Esophagus muscularis mucosa (tissue), 3 donors: ENCODE measurements at regions not wholly inside any gene's neighbourhood (a gene's known extent, or its start where the extent isn't known, plus 50 kb on each side); places are given as distances from the start of the nearest gene placed in this dataset.

ENCODE experiments used
- CTCF ChIP-seq, 3 experiments: fragments of 200-600 bp in 2 of 3; fragments of 450-650 bp in 1 of 3; sonication (generic) in 2 of 3; IDR thresholded peaks; one replicate each; pipeline ENCODE4 v1.5.1; 2017 to 2019; ENCODE audit warnings: antibody characterized with exemption in 3 of 3, mild to moderate bottlenecking in 2 of 3, moderate library complexity in 1 of 3
- POLR2A ChIP-seq: fragments of 450-650 bp; IDR thresholded peaks from one replicate; pipeline ENCODE4 v1.6.1; 2017; ENCODE audit warnings: antibody characterized with exemption, moderate library complexity, mild to moderate bottlenecking, low read depth

- TF ChIP-seq POLR2A (no peak), CTCF (IDR thresholded peaks at IDR 0.05) (no peak)
Measured at GRCh38 chr20:61052776-61053442, 199.2 kb upstream of the CDH4 start.
